ENCODE measurements at regions not wholly inside any gene's neighbourhood (a gene's known extent, or its start where the extent isn't known, plus 50 kb on each side); places are given as distances from the start of the nearest gene placed in this dataset.

GRCh38 chr12:124165695-124166094, 129.2 kb upstream of the RFLNA start:
- Histone ChIP-seq H3K79me2 (ENCODE audit: low read length) (no peaks in the 10 kb centered on the region), H3K4me2 (ENCODE audit: low read depth, low read length, poor library complexity, severe bottlenecking) (no peak overlapping the region), H3K27me3 (ENCODE audit: low read length) (no peaks in the 10 kb centered on the region), H2AFZ (ENCODE audit: low read length) (no peak overlapping the region), H3K4me1 (ENCODE audit: low read length) (no peaks in the 10 kb centered on the region), H4K20me1 (ENCODE audit: insufficient read depth, low read depth, low read length) (no peaks in the 10 kb centered on the region), H3K36me3 (ENCODE audit: insufficient read depth, low read length) (no peaks in the 10 kb centered on the region), H3K9me2 (replicated peaks; ENCODE audit: insufficient read depth, low read length) (no peaks in the 10 kb centered on the region), H3K9ac (ENCODE audit: low read length) (no peak overlapping the region), H3K4me3 (ENCODE audit: low read length) (no peak overlapping the region), H3K9me3 (ENCODE audit: low read length) (no peaks in the 10 kb centered on the region), H3K27ac (ENCODE audit: low read length) (no peak overlapping the region)
- DNase-seq = no peak

- Histone ChIP-seq H3K9me2 (replicated peaks; ENCODE audit: insufficient read depth, low read length) (no peaks in the 10 kb centered on the region), H3K27me3 (ENCODE audit: low read length) (no peaks in the 10 kb centered on the region), H2AFZ (ENCODE audit: low read length) (no peak overlapping the region), H4K20me1 (ENCODE audit: insufficient read depth, low read depth, low read length) (no peaks in the 10 kb centered on the region), H3K9me3 (ENCODE audit: low read length) (no peaks in the 10 kb centered on the region), H3K4me1 (ENCODE audit: low read length) (no peaks in the 10 kb centered on the region), H3K4me3 (ENCODE audit: low read length) (no peak overlapping the region), H3K9ac (ENCODE audit: low read length) (no peak overlapping the region), H3K79me2 (ENCODE audit: low read length) (no peaks in the 10 kb centered on the region), H3K27ac (ENCODE audit: low read length) (no peak overlapping the region), H3K36me3 (ENCODE audit: insufficient read depth, low read length) (no peaks in the 10 kb centered on the region), H3K4me2 (ENCODE audit: low read depth, low read length, poor library complexity, severe bottlenecking) (no peak overlapping the region)
- DNase-seq = no peak
Observed at GRCh38 chr12:124167141-124167540, 127.8 kb upstream of the RFLNA start.

DNA sequence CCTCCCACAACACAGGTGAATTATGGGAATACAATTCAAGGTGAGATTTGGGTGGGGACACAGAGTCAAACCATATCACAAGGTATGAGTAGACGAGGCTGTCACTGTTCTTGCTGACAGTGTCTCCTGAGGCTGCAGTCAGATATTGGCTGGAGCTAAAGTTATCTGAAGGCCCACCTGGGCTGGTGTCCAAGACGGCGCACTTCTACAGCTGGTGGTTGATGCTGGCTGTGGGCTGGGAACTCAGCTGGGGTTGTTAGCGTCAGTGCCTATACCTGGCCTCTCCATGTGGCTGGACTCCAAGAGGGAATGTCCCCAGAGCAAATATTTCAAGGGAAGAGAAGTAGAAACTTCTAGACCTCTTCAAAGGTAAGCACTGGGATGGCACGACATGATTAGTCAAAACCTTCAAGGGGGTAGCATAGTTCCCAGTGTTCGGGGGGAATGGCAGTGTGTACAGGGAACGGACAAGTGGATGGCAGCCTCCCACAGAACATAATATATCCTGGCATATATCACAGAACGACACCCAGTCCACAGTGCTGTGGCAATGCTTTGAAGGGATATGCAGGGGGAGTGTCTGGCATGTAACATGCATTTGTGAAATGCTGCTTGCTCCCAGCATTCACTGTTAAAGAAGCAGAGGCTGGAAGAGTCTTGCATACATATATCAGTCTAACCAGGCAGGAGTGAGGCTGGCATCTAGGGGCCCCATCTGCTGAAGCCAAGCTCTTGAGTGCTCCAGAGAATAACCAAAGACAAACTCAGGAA, 126.7 kb upstream of the RFLNA start:
- no peaks in the 10 kb centered on the region for H3K36me3 ChIP-seq (ENCODE audit: insufficient read depth, low read length)
- H3K4me1 ChIP-seq (ENCODE audit: low read length) = no peaks in the 10 kb centered on the region
- no peaks in the 10 kb centered on the region for H3K9me2 ChIP-seq (replicated peaks; ENCODE audit: insufficient read depth, low read length)
- H3K9ac ChIP-seq (ENCODE audit: low read length) = no peak overlapping the region
- H3K4me2 ChIP-seq (ENCODE audit: low read depth, low read length, poor library complexity, severe bottlenecking) = no peak overlapping the region
- no peak overlapping the region for H3K4me3 ChIP-seq (ENCODE audit: low read length)
- DNase-seq = no peak
- H3K27me3 ChIP-seq (ENCODE audit: low read length) = no peaks in the 10 kb centered on the region
- H4K20me1 ChIP-seq (ENCODE audit: insufficient read depth, low read depth, low read length) = no peaks in the 10 kb centered on the region
- H3K79me2 ChIP-seq (ENCODE audit: low read length) = no peaks in the 10 kb centered on the region
- no peak overlapping the region for H2AFZ ChIP-seq (ENCODE audit: low read length)
- no peak overlapping the region for H3K27ac ChIP-seq (ENCODE audit: low read length)
- no peaks in the 10 kb centered on the region for H3K9me3 ChIP-seq (ENCODE audit: low read length)

DNA sequence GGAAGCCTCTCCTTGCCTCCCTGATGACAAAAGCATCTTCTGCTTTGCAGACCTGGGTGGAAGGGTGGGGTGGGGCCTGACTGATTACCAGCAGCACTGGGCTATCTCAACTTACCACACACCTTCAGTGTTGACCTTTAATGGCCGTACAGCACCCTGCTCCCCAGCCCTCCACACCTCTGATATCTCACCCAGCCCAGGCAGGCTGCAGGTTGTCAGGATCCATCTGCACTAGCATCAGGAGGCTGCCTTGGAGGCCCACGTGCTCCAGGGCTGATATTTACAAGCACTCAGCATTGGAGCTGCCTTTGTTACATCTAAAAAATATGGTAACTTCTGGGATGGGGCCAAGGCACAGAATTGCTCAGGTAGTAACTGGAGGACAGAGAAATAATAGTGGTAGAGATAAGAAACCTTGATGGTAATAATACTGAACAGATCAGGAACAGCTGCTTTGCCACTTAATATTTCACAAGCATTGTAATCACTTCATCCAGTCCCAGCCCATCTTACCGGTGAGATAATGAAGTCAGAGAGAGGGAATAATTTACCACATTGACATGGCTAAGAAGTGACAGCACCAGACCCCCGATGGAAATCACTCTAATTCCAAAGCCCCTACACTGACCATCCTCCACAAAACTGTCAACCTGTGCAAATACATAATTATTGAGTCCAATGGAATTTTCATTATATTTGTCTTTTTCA, 125.2 kb upstream of the RFLNA start:
- H2AFZ ChIP-seq (ENCODE audit: low read length) = no peak overlapping the region
- no peaks in the 10 kb centered on the region for H3K36me3 ChIP-seq (ENCODE audit: insufficient read depth, low read length)
- no peaks in the 10 kb centered on the region for H3K4me1 ChIP-seq (ENCODE audit: low read length)
- no peaks in the 10 kb centered on the region for H3K79me2 ChIP-seq (ENCODE audit: low read length)
- H3K4me2 ChIP-seq (ENCODE audit: low read depth, low read length, poor library complexity, severe bottlenecking) = no peak overlapping the region
- H3K9me3 ChIP-seq (ENCODE audit: low read length) = no peaks in the 10 kb centered on the region
- no peak for DNase-seq
- no peak overlapping the region for H3K27ac ChIP-seq (ENCODE audit: low read length)
- H3K9me2 ChIP-seq (replicated peaks; ENCODE audit: insufficient read depth, low read length) = no peaks in the 10 kb centered on the region
- no peaks in the 10 kb centered on the region for H4K20me1 ChIP-seq (ENCODE audit: insufficient read depth, low read depth, low read length)
- H3K4me3 ChIP-seq (ENCODE audit: low read length) = no peak overlapping the region
- no peak overlapping the region for H3K9ac ChIP-seq (ENCODE audit: low read length)
- H3K27me3 ChIP-seq (ENCODE audit: low read length) = no peaks in the 10 kb centered on the region

DNA sequence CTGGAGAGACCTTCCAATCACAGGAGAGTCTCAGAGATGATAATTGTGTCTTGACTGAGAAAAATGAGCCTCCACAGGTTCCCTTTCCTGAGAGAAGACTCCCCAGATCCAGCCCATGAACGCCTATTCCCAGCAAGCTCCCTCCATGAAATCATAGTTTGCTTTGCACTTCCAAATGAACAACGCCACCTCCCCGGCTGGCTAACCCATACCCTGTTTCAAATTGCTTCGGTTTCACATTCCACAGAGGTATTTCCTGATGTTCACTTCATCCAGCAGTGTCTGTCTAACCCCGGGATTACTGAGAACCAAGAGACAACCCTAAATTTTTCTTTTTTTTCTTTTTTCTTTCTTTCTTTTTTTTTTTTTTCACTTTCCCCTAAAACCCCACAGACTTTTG, 124.1 kb upstream of the RFLNA start:
- DNase-seq = no peak
- no peaks in the 10 kb centered on the region for H3K9me3 ChIP-seq (ENCODE audit: low read length)
- H3K27ac ChIP-seq (ENCODE audit: low read length) = no peak overlapping the region
- no peaks in the 10 kb centered on the region for H3K27me3 ChIP-seq (ENCODE audit: low read length)
- no peaks in the 10 kb centered on the region for H3K79me2 ChIP-seq (ENCODE audit: low read length)
- H3K4me3 ChIP-seq (ENCODE audit: low read length) = no peak overlapping the region
- no peak overlapping the region for H3K4me2 ChIP-seq (ENCODE audit: low read depth, low read length, poor library complexity, severe bottlenecking)
- H3K4me1 ChIP-seq (ENCODE audit: low read length) = no peaks in the 10 kb centered on the region
- H4K20me1 ChIP-seq (ENCODE audit: insufficient read depth, low read depth, low read length) = no peaks in the 10 kb centered on the region
- no peak overlapping the region for H3K9ac ChIP-seq (ENCODE audit: low read length)
- H2AFZ ChIP-seq (ENCODE audit: low read length) = no peak overlapping the region
- no peaks in the 10 kb centered on the region for H3K36me3 ChIP-seq (ENCODE audit: insufficient read depth, low read length)
- no peaks in the 10 kb centered on the region for H3K9me2 ChIP-seq (replicated peaks; ENCODE audit: insufficient read depth, low read length)

DNA sequence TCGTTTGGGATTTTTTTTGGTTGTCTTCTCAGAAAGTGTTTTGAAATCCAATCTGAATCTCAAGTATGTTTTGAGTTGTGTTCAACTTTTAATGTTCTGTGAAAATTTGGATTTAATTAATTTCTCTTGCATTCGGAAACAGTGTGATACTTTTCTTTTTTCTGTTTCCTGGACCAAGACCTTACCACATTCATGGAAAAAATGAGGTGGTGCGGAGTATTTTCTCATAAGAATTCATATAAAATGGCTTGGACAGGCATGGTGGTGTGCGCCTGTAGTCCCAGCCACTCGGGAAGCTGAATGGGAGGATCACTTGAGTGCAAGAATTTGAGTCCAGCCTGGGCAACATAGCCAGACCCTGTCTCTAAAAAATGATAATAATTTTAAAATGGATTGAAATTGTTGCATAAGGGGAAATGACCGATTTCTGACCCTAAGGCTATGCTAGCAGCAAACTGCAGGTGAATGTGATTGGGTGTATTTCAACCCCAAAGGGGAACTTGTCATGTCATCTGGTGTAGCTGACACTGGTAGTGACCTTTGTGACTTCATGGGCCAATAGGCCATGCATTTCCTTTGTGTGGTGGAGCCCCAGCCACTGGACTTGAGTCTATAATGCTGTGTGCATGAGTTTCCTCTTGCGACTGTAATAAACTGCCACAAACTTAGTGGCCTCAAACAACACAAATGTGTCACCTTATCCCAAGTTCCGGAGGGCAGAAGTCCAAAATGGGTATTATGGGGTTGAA, 123.5 kb upstream of the RFLNA start:
- Histone ChIP-seq H3K27ac (ENCODE audit: low read length) (no peak overlapping the region), H3K27me3 (ENCODE audit: low read length) (no peaks in the 10 kb centered on the region), H3K4me1 (ENCODE audit: low read length) (no peaks in the 10 kb centered on the region), H3K9me2 (replicated peaks; ENCODE audit: insufficient read depth, low read length) (no peaks in the 10 kb centered on the region), H4K20me1 (ENCODE audit: insufficient read depth, low read depth, low read length) (no peaks in the 10 kb centered on the region), H3K36me3 (ENCODE audit: insufficient read depth, low read length) (no peaks in the 10 kb centered on the region), H3K9ac (ENCODE audit: low read length) (no peak overlapping the region), H3K4me3 (ENCODE audit: low read length) (no peak overlapping the region), H3K4me2 (ENCODE audit: low read depth, low read length, poor library complexity, severe bottlenecking) (no peak overlapping the region), H3K9me3 (ENCODE audit: low read length) (no peaks in the 10 kb centered on the region), H2AFZ (ENCODE audit: low read length) (no peak overlapping the region), H3K79me2 (ENCODE audit: low read length) (no peaks in the 10 kb centered on the region)
- no peak for DNase-seq

DNA sequence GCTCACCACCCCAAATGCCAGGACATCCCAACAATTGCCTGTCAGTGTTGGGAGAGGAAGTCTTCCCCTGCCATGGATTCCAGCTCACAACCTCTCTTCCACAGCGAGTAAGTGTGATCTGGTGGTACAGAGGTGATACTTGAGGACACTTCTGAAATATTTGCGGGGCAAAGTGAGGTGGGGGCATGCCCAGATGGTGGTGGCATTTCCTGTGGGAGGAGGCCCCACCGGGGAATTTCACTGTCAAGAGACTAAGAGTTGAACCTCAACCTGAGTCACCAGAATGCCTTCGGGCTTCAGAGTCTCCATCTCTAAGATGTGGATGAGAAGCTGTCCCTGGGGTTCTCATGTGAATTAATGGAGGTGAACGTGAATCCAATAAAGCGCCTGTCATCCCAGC, 122.3 kb upstream of the RFLNA start:
- Histone ChIP-seq H3K27me3 (ENCODE audit: low read length) (no peaks in the 10 kb centered on the region), H3K9ac (ENCODE audit: low read length) (no peak overlapping the region), H3K4me3 (ENCODE audit: low read length) (no peak overlapping the region), H4K20me1 (ENCODE audit: insufficient read depth, low read depth, low read length) (no peaks in the 10 kb centered on the region), H3K79me2 (ENCODE audit: low read length) (no peaks in the 10 kb centered on the region), H3K4me1 (ENCODE audit: low read length) (no peaks in the 10 kb centered on the region), H3K9me2 (replicated peaks; ENCODE audit: insufficient read depth, low read length) (no peaks in the 10 kb centered on the region), H3K27ac (ENCODE audit: low read length) (no peak overlapping the region), H2AFZ (ENCODE audit: low read length) (no peak overlapping the region), H3K36me3 (ENCODE audit: insufficient read depth, low read length) (no peaks in the 10 kb centered on the region), H3K9me3 (ENCODE audit: low read length) (no peaks in the 10 kb centered on the region), H3K4me2 (ENCODE audit: low read depth, low read length, poor library complexity, severe bottlenecking) (no peak overlapping the region)
- no peak for DNase-seq

DNA sequence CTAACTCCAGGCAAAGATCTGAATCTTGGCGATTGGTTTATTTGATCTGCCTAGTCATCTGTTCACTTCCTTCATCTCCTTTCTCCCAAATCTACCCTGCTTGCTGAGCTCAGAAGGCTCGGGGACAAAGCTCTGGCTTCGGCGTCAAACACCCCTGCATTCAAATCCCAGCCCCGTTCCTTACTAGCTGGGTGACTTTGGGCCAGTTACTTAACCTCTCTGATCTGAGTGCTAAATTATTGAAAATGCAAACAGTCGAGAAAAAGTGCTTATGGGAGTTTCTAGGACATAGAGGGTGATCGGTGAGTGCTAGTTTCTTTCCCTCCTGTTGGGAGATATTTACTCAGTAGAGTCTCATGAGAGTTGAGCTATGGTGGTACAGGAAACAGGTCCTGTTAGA, 121.2 kb upstream of the RFLNA start:
- Histone ChIP-seq H3K27ac (ENCODE audit: low read length) (no peak overlapping the region), H3K36me3 (ENCODE audit: insufficient read depth, low read length) (no peaks in the 10 kb centered on the region), H2AFZ (ENCODE audit: low read length) (no peak overlapping the region), H3K9me2 (replicated peaks; ENCODE audit: insufficient read depth, low read length) (no peaks in the 10 kb centered on the region), H3K4me3 (ENCODE audit: low read length) (no peak overlapping the region), H3K9ac (ENCODE audit: low read length) (no peak overlapping the region), H3K27me3 (ENCODE audit: low read length) (no peaks in the 10 kb centered on the region), H3K9me3 (ENCODE audit: low read length) (no peaks in the 10 kb centered on the region), H4K20me1 (ENCODE audit: insufficient read depth, low read depth, low read length) (no peaks in the 10 kb centered on the region), H3K79me2 (ENCODE audit: low read length) (no peaks in the 10 kb centered on the region), H3K4me2 (ENCODE audit: low read depth, low read length, poor library complexity, severe bottlenecking) (no peak overlapping the region), H3K4me1 (ENCODE audit: low read length) (no peaks in the 10 kb centered on the region)
- DNase-seq = no peak

All from Karpas-422 (cell line).